HUDEP-2 (cell line): ENCODE measurements at regions not wholly inside any gene's neighbourhood (a gene's known extent, or its start where the extent isn't known, plus 50 kb on each side); places are given as distances from the start of the nearest gene placed in this dataset.

Experiments used
- DNase-seq, 76 experiments: peaks; one replicate each; lab custom pipeline; 2025; ENCODE audit not compliant: unreplicated experiment in 76 of 76; lab: John Stamatoyannopoulos, UW

GRCh38 chr13:33611121-33611805 lies 206.7 kb upstream of the RFC3 start:
- no peak for DNase-seq

GRCh38 chr13:33612641-33613638 lies 205.0 kb upstream of the RFC3 start:
- no peak for DNase-seq

- no peak for DNase-seq
Observed at GRCh38 chr13:33615436-33615835, 202.5 kb upstream of the RFC3 start.

- DNase-seq: no peak
Observed at GRCh38 chr13:33616130-33616529, 201.8 kb upstream of the RFC3 start.

GRCh38 chr13:33617055-33617454 lies 200.9 kb upstream of the RFC3 start:
- no peak for DNase-seq

- no peak for DNase-seq
Observed at GRCh38 chr13:33624253-33624652, 193.7 kb upstream of the RFC3 start.

GRCh38 chr13:33624740-33625139 lies 193.2 kb upstream of the RFC3 start:
- no peak for DNase-seq

- no peak for DNase-seq
Observed at GRCh38 chr13:33626407-33626806, 191.5 kb upstream of the RFC3 start.

GRCh38 chr13:33628662-33629061 lies 189.3 kb upstream of the RFC3 start:
- no peak for DNase-seq

- DNase-seq: no peak
Observed at GRCh38 chr13:33629605-33630360, 188.2 kb upstream of the RFC3 start.

GRCh38 chr13:33633701-33634545 lies 184.0 kb upstream of the RFC3 start:
- DNase-seq: no peak

GRCh38 chr13:33634546-33634982 lies 183.4 kb upstream of the RFC3 start:
- no peak for DNase-seq

- no peak for DNase-seq
Observed at GRCh38 chr13:33636243-33636642, 181.7 kb upstream of the RFC3 start.

GRCh38 chr13:33636955-33637670 lies 180.8 kb upstream of the RFC3 start:
- no peak for DNase-seq

- DNase-seq: no peak
Observed at GRCh38 chr13:33637978-33638743, 179.8 kb upstream of the RFC3 start.

GRCh38 chr13:33639158-33639557 lies 178.8 kb upstream of the RFC3 start:
- no peak for DNase-seq

GRCh38 chr13:33639626-33640080 lies 178.3 kb upstream of the RFC3 start:
- no peak for DNase-seq

- DNase-seq: no peak
Observed at GRCh38 chr13:33640832-33641231, 177.1 kb upstream of the RFC3 start.
